Activated naive CD8-positive, alpha-beta T cell treated with anti-CD3 and anti-CD28 coated beads, Interleukin-2, amount 10 ng/mL, durations not matched to agents 7 days and 5 days (primary cell): ENCODE measurements at regions not wholly inside any gene's neighbourhood (a gene's known extent, or its start where the extent isn't known, plus 50 kb on each side); places are given as distances from the start of the nearest gene placed in this dataset.

Experiments
- ATAC-seq: fragments of 150-1000 bp; cut with Tn5 transposase; one replicate; pipeline ENCODE4 v1.10.0; 2021; ENCODE audit warnings: low read depth, moderate library complexity
- POLR2A ChIA-PET: fragments of 350-600 bp; sonication (Branson Sonifier 250); formaldehyde crosslinking; loops from one replicate; lab custom pipeline; 2021; ENCODE audit warnings: antibody characterized with exemption; lab: Charles Lee
- DNase-seq: peaks from one replicate; pipeline ENCODE4 v3.0.0; 2021
- H3K27ac Mint-ChIP-seq: one replicate; pipeline ENCODE4 v1.8.0; 2022; ENCODE audit warnings: mild to moderate bottlenecking, mixed read lengths
- H3K27me3 Mint-ChIP-seq: one replicate; pipeline ENCODE4 v1.8.0; 2022; ENCODE audit warnings: mild to moderate bottlenecking, moderate library complexity, mixed read lengths
- H3K36me3 Mint-ChIP-seq: one replicate; pipeline ENCODE4 v1.8.0; 2021; ENCODE audit warnings: mild to moderate bottlenecking, mixed read lengths
- H3K4me1 Mint-ChIP-seq: one replicate; pipeline ENCODE4 v1.8.0; 2021; ENCODE audit warnings: mixed read lengths
- H3K4me3 Mint-ChIP-seq: one replicate; pipeline ENCODE4 v1.8.0; 2022; ENCODE audit warnings: mild to moderate bottlenecking, moderate library complexity, mixed read lengths
- H3K9me3 Mint-ChIP-seq: one replicate; pipeline ENCODE4 v1.8.0; 2021; ENCODE audit warnings: mixed read lengths

GRCh38 chr4:145427991-145428390 is 53.7 kb upstream of the SMAD1 start:
- Mint-ChIP-seq H3K4me1 (no peaks in the 10 kb centered on the region), H3K27ac (no peak overlapping the region), H3K4me3 (no peak overlapping the region), H3K27me3 (peaks cover 8% of the 10 kb centered on the region), H3K9me3 (no peaks in the 10 kb centered on the region), H3K36me3 (no peaks in the 10 kb centered on the region)
- DNase-seq (no peak), ATAC-seq (no peak)
- POLR2A ChIA-PET: no interaction called here

GRCh38 chr4:145427221-145427620 is 54.4 kb upstream of the SMAD1 start:
- POLR2A ChIA-PET: no interaction called here
- H3K4me3 Mint-ChIP-seq: no peak overlapping the region
- H3K27me3 Mint-ChIP-seq: peaks cover 6% of the 10 kb centered on the region
- no peaks in the 10 kb centered on the region for H3K9me3 Mint-ChIP-seq
- DNase-seq (no peak), ATAC-seq (no peak)
- H3K36me3 Mint-ChIP-seq: no peaks in the 10 kb centered on the region
- no peaks in the 10 kb centered on the region for H3K4me1 Mint-ChIP-seq
- no peak overlapping the region for H3K27ac Mint-ChIP-seq

- Mint-ChIP-seq H3K27ac (no peak overlapping the region), H3K4me1 (no peaks in the 10 kb centered on the region), H3K9me3 (no peaks in the 10 kb centered on the region), H3K36me3 (no peaks in the 10 kb centered on the region), H3K4me3 (no peak overlapping the region), H3K27me3 (peaks cover 4% of the 10 kb centered on the region)
- no peak for ATAC-seq
- POLR2A ChIA-PET: no interaction called here
- DNase-seq: no peak
These were observed 58.5 kb upstream of the SMAD1 start for GRCh38 chr4:145423017-145423708.

GRCh38 chr4:145420595-145421214 is 60.9 kb upstream of the SMAD1 start:
- H3K27me3 Mint-ChIP-seq: peaks cover 3% of the 10 kb centered on the region
- ATAC-seq: no peak
- no peak for DNase-seq
- H3K4me3 Mint-ChIP-seq: no peak overlapping the region
- H3K36me3 Mint-ChIP-seq: no peaks in the 10 kb centered on the region
- POLR2A ChIA-PET: no interaction called here
- H3K4me1 Mint-ChIP-seq: no peaks in the 10 kb centered on the region
- no peak overlapping the region for H3K27ac Mint-ChIP-seq
- H3K9me3 Mint-ChIP-seq: no peaks in the 10 kb centered on the region

- Mint-ChIP-seq H3K4me3 (no peak overlapping the region), H3K36me3 (no peaks in the 10 kb centered on the region), H3K27ac (no peak overlapping the region), H3K4me1 (no peaks in the 10 kb centered on the region), H3K9me3 (no peaks in the 10 kb centered on the region), H3K27me3 (peaks cover 3% of the 10 kb centered on the region)
- POLR2A ChIA-PET: no interaction called here
- ATAC-seq: no peak
- no peak for DNase-seq
These were observed 62.9 kb upstream of the SMAD1 start for GRCh38 chr4:145418739-145419138.

- POLR2A ChIA-PET: no interaction called here
- no peak for ATAC-seq
- Mint-ChIP-seq H3K36me3 (no peaks in the 10 kb centered on the region), H3K27ac (no peak overlapping the region), H3K27me3 (peaks cover 3% of the 10 kb centered on the region), H3K9me3 (no peaks in the 10 kb centered on the region), H3K4me1 (no peaks in the 10 kb centered on the region), H3K4me3 (no peak overlapping the region)
- no peak for DNase-seq
These were observed 64.1 kb upstream of the SMAD1 start for GRCh38 chr4:145417348-145418130.

- Mint-ChIP-seq H3K27ac (no peak overlapping the region), H3K4me1 (no peaks in the 10 kb centered on the region), H3K27me3 (peaks cover 3% of the 10 kb centered on the region), H3K36me3 (no peaks in the 10 kb centered on the region), H3K4me3 (no peak overlapping the region), H3K9me3 (no peaks in the 10 kb centered on the region)
- DNase-seq (no peak), ATAC-seq (no peak)
- POLR2A ChIA-PET: no interaction called here
These were observed 66.8 kb upstream of the SMAD1 start for GRCh38 chr4:145414841-145415240.

- ATAC-seq: no peak
- no peaks in the 10 kb centered on the region for H3K9me3 Mint-ChIP-seq
- no peaks in the 10 kb centered on the region for H3K4me1 Mint-ChIP-seq
- POLR2A ChIA-PET: no interaction called here
- H3K27ac Mint-ChIP-seq: no peak overlapping the region
- H3K4me3 Mint-ChIP-seq: no peak overlapping the region
- H3K36me3 Mint-ChIP-seq: no peaks in the 10 kb centered on the region
- DNase-seq: no peak
- peaks cover 3% of the 10 kb centered on the region for H3K27me3 Mint-ChIP-seq
These were observed 67.4 kb upstream of the SMAD1 start for GRCh38 chr4:145414226-145414625.

- Mint-ChIP-seq H3K9me3 (peaks cover 2% of the 10 kb centered on the region), H3K27ac (no peak overlapping the region), H3K4me1 (no peaks in the 10 kb centered on the region), H3K36me3 (no peaks in the 10 kb centered on the region), H3K27me3 (no peaks in the 10 kb centered on the region), H3K4me3 (no peak overlapping the region)
- ATAC-seq (no peak), DNase-seq (no peak)
- POLR2A ChIA-PET: no interaction called here
These were observed 74.7 kb upstream of the SMAD1 start for GRCh38 chr4:145406970-145407369.

- Mint-ChIP-seq H3K27me3 (peaks cover 5% of the 10 kb centered on the region), H3K4me1 (no peaks in the 10 kb centered on the region), H3K4me3 (no peak overlapping the region), H3K27ac (no peak overlapping the region), H3K36me3 (no peaks in the 10 kb centered on the region), H3K9me3 (peaks cover 4% of the 10 kb centered on the region)
- ATAC-seq (no peak), DNase-seq (no peak)
- POLR2A ChIA-PET: no interaction called here
These were observed 76.9 kb upstream of the SMAD1 start for GRCh38 chr4:145404761-145405160.

GRCh38 chr4:145396581-145396980 is 85.1 kb upstream of the SMAD1 start:
- no peaks in the 10 kb centered on the region for H3K36me3 Mint-ChIP-seq
- no peak for ATAC-seq
- H3K4me3 Mint-ChIP-seq: no peak overlapping the region
- DNase-seq: no peak
- no peak overlapping the region for H3K27ac Mint-ChIP-seq
- peaks cover 14% of the 10 kb centered on the region for H3K27me3 Mint-ChIP-seq
- POLR2A ChIA-PET: no interaction called here
- H3K9me3 Mint-ChIP-seq: peaks cover 1% of the 10 kb centered on the region
- H3K4me1 Mint-ChIP-seq: no peaks in the 10 kb centered on the region

GRCh38 chr4:145390571-145390970 is 91.1 kb upstream of the SMAD1 start:
- Mint-ChIP-seq H3K36me3 (no peaks in the 10 kb centered on the region), H3K27ac (no peak overlapping the region), H3K4me1 (no peaks in the 10 kb centered on the region), H3K4me3 (no peak overlapping the region), H3K9me3 (no peaks in the 10 kb centered on the region), H3K27me3 (peaks cover 9% of the 10 kb centered on the region)
- DNase-seq (no peak), ATAC-seq (no peak)
- POLR2A ChIA-PET: no interaction called here

GRCh38 chr4:145389550-145389949 is 92.1 kb upstream of the SMAD1 start:
- no peaks in the 10 kb centered on the region for H3K4me1 Mint-ChIP-seq
- no peaks in the 10 kb centered on the region for H3K36me3 Mint-ChIP-seq
- H3K27ac Mint-ChIP-seq: no peak overlapping the region
- peaks cover 1% of the 10 kb centered on the region for H3K9me3 Mint-ChIP-seq
- POLR2A ChIA-PET: no interaction called here
- ATAC-seq (no peak), DNase-seq (no peak)
- H3K27me3 Mint-ChIP-seq: peaks cover 11% of the 10 kb centered on the region
- H3K4me3 Mint-ChIP-seq: no peak overlapping the region

GRCh38 chr4:145388043-145388442 is 93.6 kb upstream of the SMAD1 start:
- Mint-ChIP-seq H3K9me3 (peaks cover 5% of the 10 kb centered on the region), H3K27ac (no peak overlapping the region), H3K36me3 (no peaks in the 10 kb centered on the region), H3K4me3 (no peak overlapping the region), H3K4me1 (no peaks in the 10 kb centered on the region), H3K27me3 (peaks cover 9% of the 10 kb centered on the region)
- POLR2A ChIA-PET: no interaction called here
- ATAC-seq: no peak
- DNase-seq: no peak
